A673 (cell line): ENCODE measurements at regions not wholly inside any gene's neighbourhood (a gene's known extent, or its start where the extent isn't known, plus 50 kb on each side); places are given as distances from the start of the nearest gene placed in this dataset.

Experiments
- BruUV-seq: library from RNA; stranded (reverse); fragments of 400-500 nt; replicated peaks from 2 replicates; lab custom pipeline; 2021; lab: Mats Ljungman, UMichigan
- CTCF ChIA-PET: fragments of 300-600 bp; sonication (Branson Sonifier 250); formaldehyde crosslinking; loops from one replicate; lab custom pipeline; 2022; ENCODE audit warnings: antibody characterized with exemption; lab: Charles Lee
- POLR2A ChIA-PET: fragments of 300-600 bp; sonication (Branson Sonifier 250); formaldehyde crosslinking; loops from one replicate; lab custom pipeline; 2022; ENCODE audit warnings: antibody characterized with exemption; ENCODE audit not compliant: low non-redundant PET; lab: Charles Lee
- DNase-seq: peaks from one replicate; pipeline ENCODE4 v3.0.0-alpha.2; 2015; ENCODE audit warnings: low spot score
- H3K27ac ChIP-seq: fragments of 200-600 bp; sonication (generic); 2 replicates; pipeline ENCODE4 v1.5.1; 2016; ENCODE audit warnings: mixed run types, low read depth, mild to moderate bottlenecking, mixed read lengths, antibody characterized with exemption, low read length; ENCODE audit not compliant: poor library complexity, severe bottlenecking
- H3K27me3 ChIP-seq: fragments of 200-600 bp; sonication (generic); replicated peaks from 2 replicates; pipeline ENCODE4 v1.6.1; 2017; ENCODE audit warnings: mixed run types, low read depth, mild to moderate bottlenecking, mixed read lengths, antibody characterized with exemption, low read length; ENCODE audit not compliant: insufficient read depth, poor library complexity
- H3K36me3 ChIP-seq: fragments of 200-600 bp; sonication (generic); 2 replicates; pipeline ENCODE4 v1.6.1; 2016; ENCODE audit warnings: mixed run types, mild to moderate bottlenecking, mixed read lengths, antibody characterized with exemption, low read length; ENCODE audit not compliant: insufficient read depth, poor library complexity, severe bottlenecking
- H3K4me1 ChIP-seq: fragments of 200-600 bp; sonication (generic); 2 replicates; pipeline ENCODE4 v1.6.1; 2017; ENCODE audit warnings: mixed run types, mild to moderate bottlenecking, mixed read lengths, antibody characterized with exemption, low read length; ENCODE audit not compliant: insufficient read depth, poor library complexity, severe bottlenecking
- H3K4me3 ChIP-seq: fragments of 200-600 bp; sonication (generic); 2 replicates; pipeline ENCODE4 v1.5.1; 2016; ENCODE audit warnings: low read depth, mixed run types, mild to moderate bottlenecking, mixed read lengths, low read length; ENCODE audit not compliant: poor library complexity, severe bottlenecking
- H3K9me3 ChIP-seq: fragments of 200-600 bp; sonication (generic); 2 replicates; pipeline ENCODE4 v1.6.1; 2016; ENCODE audit warnings: mixed run types, low read depth, mild to moderate bottlenecking, mixed read lengths, antibody characterized with exemption, low read length; ENCODE audit not compliant: poor library complexity, severe bottlenecking
- EZH2 ChIP-seq: fragments of 200-600 bp; sonication (generic); IDR thresholded peaks from 2 replicates; pipeline ENCODE4 v1.6.1; 2017; ENCODE audit warnings: borderline replicate concordance, low read depth, mild to moderate bottlenecking, mixed read lengths, antibody characterized with exemption, low read length; ENCODE audit not compliant: poor library complexity, severe bottlenecking
- intact Hi-C: fragments of 100-400 bp; cut with micrococcal nuclease; formaldehyde crosslinking; loops from one replicate; pipeline ENCODE4 v1.10.0; 2022; ENCODE audit not compliant: unreplicated experiment
- TF ChIP-seq, protein P1 (sequence below): fragments of 300-800, 200-600 bp; sonication (generic); conservative IDR thresholded peaks from 2 replicates; pipeline ENCODE4 v1.5.1; 2017; ENCODE audit warnings: low read depth, mild to moderate bottlenecking, antibody characterized with exemption, low read length, moderate library complexity, mixed read lengths

DNA sequence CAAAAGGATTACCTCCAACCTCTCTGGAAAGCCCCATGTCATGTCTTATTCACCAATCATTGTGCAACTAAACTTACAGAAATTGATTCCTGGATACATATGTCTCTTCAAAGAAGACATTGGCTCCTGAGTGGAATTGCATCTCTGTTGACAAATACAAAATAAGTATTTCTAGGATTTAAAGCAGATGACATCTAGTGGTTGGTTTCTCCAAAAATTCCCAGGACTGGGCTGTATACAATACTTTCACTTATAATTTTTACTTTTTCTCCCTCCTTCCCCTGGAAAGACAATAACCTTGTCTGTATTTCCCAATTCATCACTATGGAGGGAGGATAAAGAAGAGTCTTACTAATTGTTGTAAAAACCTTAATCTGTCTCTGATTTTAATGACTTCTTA lies 1347.4 kb downstream of the NCAM2 start:
- Histone ChIP-seq H3K27ac (no peak overlapping the region), H3K27me3 (no peaks in the 10 kb centered on the region), H3K4me1 (peaks cover 7% of the 10 kb centered on the region), H3K9me3 (peaks cover 5% of the 10 kb centered on the region), H3K4me3 (no peak overlapping the region), H3K36me3 (no peaks in the 10 kb centered on the region)
- ChIA-PET POLR2A (no interaction called here), CTCF (no interaction called here)
- no TSS peak for BruUV-seq
- DNase-seq = no peak
- TF ChIP-seq EZH2 = no peak
- TF ChIP-seq, protein P1, sequence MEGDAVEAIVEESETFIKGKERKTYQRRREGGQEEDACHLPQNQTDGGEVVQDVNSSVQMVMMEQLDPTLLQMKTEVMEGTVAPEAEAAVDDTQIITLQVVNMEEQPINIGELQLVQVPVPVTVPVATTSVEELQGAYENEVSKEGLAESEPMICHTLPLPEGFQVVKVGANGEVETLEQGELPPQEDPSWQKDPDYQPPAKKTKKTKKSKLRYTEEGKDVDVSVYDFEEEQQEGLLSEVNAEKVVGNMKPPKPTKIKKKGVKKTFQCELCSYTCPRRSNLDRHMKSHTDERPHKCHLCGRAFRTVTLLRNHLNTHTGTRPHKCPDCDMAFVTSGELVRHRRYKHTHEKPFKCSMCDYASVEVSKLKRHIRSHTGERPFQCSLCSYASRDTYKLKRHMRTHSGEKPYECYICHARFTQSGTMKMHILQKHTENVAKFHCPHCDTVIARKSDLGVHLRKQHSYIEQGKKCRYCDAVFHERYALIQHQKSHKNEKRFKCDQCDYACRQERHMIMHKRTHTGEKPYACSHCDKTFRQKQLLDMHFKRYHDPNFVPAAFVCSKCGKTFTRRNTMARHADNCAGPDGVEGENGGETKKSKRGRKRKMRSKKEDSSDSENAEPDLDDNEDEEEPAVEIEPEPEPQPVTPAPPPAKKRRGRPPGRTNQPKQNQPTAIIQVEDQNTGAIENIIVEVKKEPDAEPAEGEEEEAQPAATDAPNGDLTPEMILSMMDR = peak; percentile 38
- intact Hi-C loops = no loop called here

DNA sequence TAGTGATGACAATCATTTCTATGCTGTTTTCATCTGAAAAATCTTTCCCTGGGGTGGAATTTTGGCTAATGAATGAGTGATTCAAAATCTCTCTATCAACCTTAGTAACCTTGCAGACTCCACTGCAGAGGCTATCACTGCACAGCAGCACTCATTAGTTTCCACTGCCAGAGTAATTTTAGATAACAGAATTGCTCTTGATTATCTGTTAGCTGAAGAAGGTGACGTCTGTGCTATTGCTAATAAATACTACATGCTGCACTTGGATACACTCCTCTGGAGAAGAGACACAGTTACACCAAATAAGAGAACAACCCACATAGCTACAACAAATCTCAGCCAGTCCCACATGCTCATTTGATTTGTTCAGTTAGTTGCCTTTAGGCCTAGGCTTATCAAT lies 1348.4 kb downstream of the NCAM2 start:
- POLR2A ChIA-PET = no interaction called here
- BruUV-seq = no TSS peak
- H3K9me3 ChIP-seq = peaks cover 5% of the 10 kb centered on the region
- no peaks in the 10 kb centered on the region for H3K27me3 ChIP-seq
- H3K4me3 ChIP-seq = no peak overlapping the region
- intact Hi-C loops = no loop called here
- no peak for TF ChIP-seq EZH2
- TF ChIP-seq, protein P1 = no peak
- CTCF ChIA-PET = no interaction called here
- H3K36me3 ChIP-seq = no peaks in the 10 kb centered on the region
- no peak overlapping the region for H3K27ac ChIP-seq
- no peak for DNase-seq
- H3K4me1 ChIP-seq = peaks cover 11% of the 10 kb centered on the region

DNA sequence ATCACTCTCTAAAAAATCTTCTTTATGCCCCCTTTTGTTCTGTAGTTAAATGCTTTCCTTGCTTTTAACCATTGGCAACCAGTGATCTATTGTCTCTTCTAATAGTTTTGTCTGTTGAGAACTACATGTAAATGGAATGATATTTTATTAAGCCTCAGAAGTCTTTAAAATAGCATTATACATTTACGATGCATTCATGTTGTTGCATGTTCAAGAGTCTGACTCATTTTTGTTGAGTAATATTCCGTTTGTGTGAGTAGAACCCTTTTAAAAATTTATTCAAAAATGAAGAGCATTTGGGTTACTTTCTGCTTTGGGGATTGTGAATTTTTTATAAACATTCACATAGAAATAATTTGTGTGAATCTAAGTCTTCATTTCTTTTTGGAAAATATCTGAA lies 1352.9 kb downstream of the NCAM2 start:
- Histone ChIP-seq H3K4me1 (peaks cover 10% of the 10 kb centered on the region), H3K27me3 (no peaks in the 10 kb centered on the region), H3K4me3 (no peak overlapping the region), H3K36me3 (no peaks in the 10 kb centered on the region), H3K27ac (peak overlapping the region; percentile 38), H3K9me3 (peaks cover 2% of the 10 kb centered on the region)
- CTCF ChIA-PET = no interaction called here
- BruUV-seq = no TSS peak
- no peak for TF ChIP-seq EZH2
- TF ChIP-seq, protein P1 = no peak
- DNase-seq = peak; percentile 11
- POLR2A ChIA-PET = no interaction called here
- intact Hi-C loops = no loop called here
